WTC11 (cell line): ENCODE measurements at regions not wholly inside any gene's neighbourhood (a gene's known extent, or its start where the extent isn't known, plus 50 kb on each side); places are given as distances from the start of the nearest gene placed in this dataset.
A peak's percentile ranks its signal among the peaks of the same experiment; 100 is the strongest.

Experiments
- ATAC-seq: fragments of 200-7000 bp; cut with Tn5 transposase; 2 replicates; pipeline ENCODE4 v1.10.0; 2021; ENCODE audit warnings: mild to moderate bottlenecking, moderate library complexity
- CTCF ChIA-PET: fragments of 300-600 bp; sonication (Branson Sonifier 250); formaldehyde crosslinking; loops from one replicate; lab custom pipeline; 2021; ENCODE audit warnings: antibody characterized with exemption; lab: Charles Lee
- POLR2A ChIA-PET: fragments of 350-600 bp; sonication (Branson Sonifier 250); formaldehyde crosslinking; loops from one replicate; lab custom pipeline; 2021; ENCODE audit warnings: antibody characterized with exemption; lab: Charles Lee
- DNase-seq: peaks from one replicate; pipeline ENCODE4 v3.0.0; 2021; ENCODE audit warnings: low spot score
- H3K27ac Mint-ChIP-seq: 2 replicates; pipeline ENCODE4 v1.8.0; 2021; ENCODE audit warnings: mixed read lengths
- H3K27me3 Mint-ChIP-seq: 2 replicates; pipeline ENCODE4 v1.8.0; 2021; ENCODE audit warnings: low read depth, mild to moderate bottlenecking, moderate library complexity, mixed read lengths
- H3K36me3 Mint-ChIP-seq: 2 replicates; pipeline ENCODE4 v1.8.0; 2021; ENCODE audit warnings: mixed read lengths
- H3K4me1 Mint-ChIP-seq: 2 replicates; pipeline ENCODE4 v1.8.0; 2022; ENCODE audit warnings: mixed read lengths
- H3K4me3 Mint-ChIP-seq: 2 replicates; pipeline ENCODE4 v1.8.0; 2021; ENCODE audit warnings: mild to moderate bottlenecking, moderate library complexity, mixed read lengths
- H3K9me3 Mint-ChIP-seq: 2 replicates; pipeline ENCODE4 v1.8.0; 2021; ENCODE audit warnings: mixed read lengths
- ATF2 ChIP-seq: sonication (generic); formaldehyde crosslinking; IDR thresholded peaks from 2 replicates; pipeline ENCODE4 v1.8.1; 2022; ENCODE audit warnings: low read depth, missing genetic modification reagents, borderline replicate concordance
- CBFB ChIP-seq: sonication (generic); formaldehyde crosslinking; IDR thresholded peaks from 2 replicates; pipeline ENCODE4 v1.8.1; 2022; ENCODE audit warnings: mild to moderate bottlenecking, low read depth, missing genetic modification reagents
- ESRRA ChIP-seq: sonication (generic); formaldehyde crosslinking; IDR thresholded peaks from 2 replicates; pipeline ENCODE4 v1.8.1; 2022; ENCODE audit warnings: mild to moderate bottlenecking, missing genetic modification reagents, borderline replicate concordance
- MLX ChIP-seq: sonication (generic); formaldehyde crosslinking; IDR thresholded peaks from 2 replicates; pipeline ENCODE4 v1.8.1; 2023; ENCODE audit warnings: mild to moderate bottlenecking, missing genetic modification reagents, moderate library complexity
- MXD4 ChIP-seq: fragments of 250-450 bp; sonication (Bioruptor Pico); IDR thresholded peaks from 2 replicates; pipeline ENCODE4 v1.8.0; 2021; ENCODE audit warnings: mild to moderate bottlenecking, moderate library complexity, borderline replicate concordance
- NR3C1 ChIP-seq: sonication (generic); formaldehyde crosslinking; conservative IDR thresholded peaks from 2 replicates; pipeline ENCODE4 v1.8.1; 2023; ENCODE audit warnings: low read depth, mild to moderate bottlenecking, missing genetic modification reagents
- OVOL2 ChIP-seq: fragments of 250-450 bp; sonication (Bioruptor Pico); IDR thresholded peaks from 2 replicates; pipeline ENCODE4 v1.9.0; 2021; ENCODE audit warnings: mild to moderate bottlenecking, borderline replicate concordance
- RORB ChIP-seq: fragments of 250-450 bp; sonication (Bioruptor Pico); IDR thresholded peaks from 2 replicates; pipeline ENCODE4 v1.9.0; 2021; ENCODE audit warnings: mild to moderate bottlenecking
- SOX15 ChIP-seq: fragments of 250-450 bp; sonication (Bioruptor Pico); IDR thresholded peaks from 2 replicates; pipeline ENCODE4 v1.9.0; 2021; ENCODE audit warnings: mild to moderate bottlenecking
- SP1 ChIP-seq: sonication (generic); formaldehyde crosslinking; conservative IDR thresholded peaks from 2 replicates; pipeline ENCODE4 v1.8.1; 2022; ENCODE audit warnings: missing genetic modification reagents
- ZBTB21 ChIP-seq: sonication (generic); formaldehyde crosslinking; IDR thresholded peaks from 2 replicates; pipeline ENCODE4 v1.8.1; 2023; ENCODE audit warnings: mild to moderate bottlenecking, missing genetic modification reagents, borderline replicate concordance
- ZNF219 ChIP-seq: sonication (generic); formaldehyde crosslinking; IDR thresholded peaks from 2 replicates; pipeline ENCODE4 v1.8.0; 2023; ENCODE audit warnings: missing genetic modification reagents, mild to moderate bottlenecking, borderline replicate concordance
- ZNF263 ChIP-seq: sonication (generic); formaldehyde crosslinking; IDR thresholded peaks from 2 replicates; pipeline ENCODE4 v1.8.1; 2022; ENCODE audit warnings: low read depth, mild to moderate bottlenecking, moderate library complexity, missing genetic modification reagents
- ZNF317 ChIP-seq: sonication (generic); formaldehyde crosslinking; IDR thresholded peaks from 2 replicates; pipeline ENCODE4 v1.8.1; 2023; ENCODE audit warnings: low read depth, mild to moderate bottlenecking, moderate library complexity, missing genetic modification reagents, borderline replicate concordance
- ZNF396 ChIP-seq: fragments of 250-450 bp; sonication (Bioruptor Pico); IDR thresholded peaks from 2 replicates; pipeline ENCODE4 v1.8.0; 2021; ENCODE audit warnings: mild to moderate bottlenecking, moderate library complexity, borderline replicate concordance
- ZNF423 ChIP-seq: fragments of 250-450 bp; sonication (Bioruptor Pico); IDR thresholded peaks from 2 replicates; pipeline ENCODE4 v2.1.2; 2022; ENCODE audit warnings: mild to moderate bottlenecking, moderate library complexity
- TF ChIP-seq, protein P1 (sequence below): sonication (generic); formaldehyde crosslinking; IDR thresholded peaks from 2 replicates; pipeline ENCODE4 v1.8.0; 2023; ENCODE audit warnings: missing genetic modification reagents
- TF ChIP-seq, protein P2 (sequence below): sonication (generic); formaldehyde crosslinking; IDR thresholded peaks from 2 replicates; pipeline ENCODE4 v1.8.0; 2022; ENCODE audit warnings: missing genetic modification reagents
- TF ChIP-seq, protein P3 (sequence below): fragments of 200-600 bp; IDR thresholded peaks from 2 replicates; pipeline ENCODE4 v1.8.0; 2022; ENCODE audit warnings: antibody characterized with exemption
- TF ChIP-seq, protein P4 (sequence below): sonication (generic); formaldehyde crosslinking; IDR thresholded peaks from 2 replicates; pipeline ENCODE4 v1.8.1; 2023; ENCODE audit warnings: mild to moderate bottlenecking, missing genetic modification reagents
- TF ChIP-seq, protein P5 (sequence below): fragments of 250-450 bp; sonication (Bioruptor Pico); IDR thresholded peaks from 2 replicates; pipeline ENCODE4 v1.9.0; 2021; ENCODE audit warnings: moderate library complexity, mild to moderate bottlenecking, inconsistent platforms, borderline replicate concordance
- TF ChIP-seq, protein P6 (sequence below): fragments of 250-450 bp; sonication (Bioruptor Pico); IDR thresholded peaks from 2 replicates; pipeline ENCODE4 v1.8.0; 2021; ENCODE audit warnings: mild to moderate bottlenecking
- TF ChIP-seq, protein P7 (sequence below): sonication (generic); formaldehyde crosslinking; IDR thresholded peaks from 2 replicates; pipeline ENCODE4 v1.8.0; 2022; ENCODE audit warnings: mild to moderate bottlenecking, missing genetic modification reagents

DNA sequence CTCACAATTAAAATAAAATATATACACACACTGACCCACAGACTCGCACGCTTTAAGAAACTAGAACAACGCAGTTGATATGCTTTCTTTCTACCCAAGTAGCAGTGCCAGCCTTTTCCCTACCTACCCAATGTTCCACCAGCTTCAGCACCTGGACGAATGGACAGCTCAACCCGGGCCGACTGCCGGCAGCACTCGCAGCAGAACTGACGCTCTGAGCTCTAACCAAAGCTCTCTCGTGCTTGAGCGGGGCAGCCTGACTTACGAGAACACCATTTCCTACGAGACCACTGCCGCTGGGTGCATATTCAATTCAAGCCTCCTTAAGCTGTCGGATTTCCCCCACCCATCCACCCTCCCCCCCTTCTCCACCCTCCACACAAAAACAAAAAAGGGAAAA is 127.4 kb upstream of the DPYD start:
- H3K4me3 Mint-ChIP-seq = peak overlapping the region; percentile 68
- POLR2A ChIA-PET = no interaction called here
- H3K9me3 Mint-ChIP-seq = no peaks in the 10 kb centered on the region
- CTCF ChIA-PET = interaction anchor here (1.0 to 2.2 kb wide), 2 partner anchors 420 to 909 kb away, joined by 3 to 6 read pairs; no protein-coding TSS in a partner anchor
- H3K27ac Mint-ChIP-seq = no peak overlapping the region
- peaks cover 42% of the 10 kb centered on the region for H3K4me1 Mint-ChIP-seq
- peaks cover 100% of the 10 kb centered on the region for H3K27me3 Mint-ChIP-seq
- DNase-seq = peak; percentile 89
- H3K36me3 Mint-ChIP-seq = no peaks in the 10 kb centered on the region
- ATAC-seq = peak; percentile 55
- TF ChIP-seq CBFB (CRISPR knock-in tag) (peak; percentile 56; the same call in 1 of the 2 replicates), MXD4 (CRISPR knock-in tag) (no peak), OVOL2 (CRISPR knock-in tag) (no peak), SP1 (CRISPR knock-in tag) (peak; percentile 64), NR3C1 (CRISPR knock-in tag) (0 out of 2 replicates have a peak, but pooled peaks have one; percentile 60), ZNF263 (CRISPR knock-in tag) (no peak), ZBTB21 (CRISPR knock-in tag) (peak; percentile 80; the same call in 1 of the 2 replicates), SOX15 (CRISPR knock-in tag) (no peak), ZNF219 (peak; percentile 83; the same call in 1 of the 2 replicates), ESRRA (CRISPR knock-in tag) (no peak), RORB (no peak), ATF2 (no peak; the same call in 1 of the 2 replicates), ZNF317 (CRISPR knock-in tag) (peak; percentile 59; the same call in 1 of the 2 replicates), ZNF423 (CRISPR knock-in tag) (no peak), ZNF396 (no peak), MLX (no peak)
- TF ChIP-seq, protein P1, sequence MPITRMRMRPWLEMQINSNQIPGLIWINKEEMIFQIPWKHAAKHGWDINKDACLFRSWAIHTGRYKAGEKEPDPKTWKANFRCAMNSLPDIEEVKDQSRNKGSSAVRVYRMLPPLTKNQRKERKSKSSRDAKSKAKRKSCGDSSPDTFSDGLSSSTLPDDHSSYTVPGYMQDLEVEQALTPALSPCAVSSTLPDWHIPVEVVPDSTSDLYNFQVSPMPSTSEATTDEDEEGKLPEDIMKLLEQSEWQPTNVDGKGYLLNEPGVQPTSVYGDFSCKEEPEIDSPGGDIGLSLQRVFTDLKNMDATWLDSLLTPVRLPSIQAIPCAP (CRISPR knock-in tag) = no peak
- TF ChIP-seq, protein P2, sequence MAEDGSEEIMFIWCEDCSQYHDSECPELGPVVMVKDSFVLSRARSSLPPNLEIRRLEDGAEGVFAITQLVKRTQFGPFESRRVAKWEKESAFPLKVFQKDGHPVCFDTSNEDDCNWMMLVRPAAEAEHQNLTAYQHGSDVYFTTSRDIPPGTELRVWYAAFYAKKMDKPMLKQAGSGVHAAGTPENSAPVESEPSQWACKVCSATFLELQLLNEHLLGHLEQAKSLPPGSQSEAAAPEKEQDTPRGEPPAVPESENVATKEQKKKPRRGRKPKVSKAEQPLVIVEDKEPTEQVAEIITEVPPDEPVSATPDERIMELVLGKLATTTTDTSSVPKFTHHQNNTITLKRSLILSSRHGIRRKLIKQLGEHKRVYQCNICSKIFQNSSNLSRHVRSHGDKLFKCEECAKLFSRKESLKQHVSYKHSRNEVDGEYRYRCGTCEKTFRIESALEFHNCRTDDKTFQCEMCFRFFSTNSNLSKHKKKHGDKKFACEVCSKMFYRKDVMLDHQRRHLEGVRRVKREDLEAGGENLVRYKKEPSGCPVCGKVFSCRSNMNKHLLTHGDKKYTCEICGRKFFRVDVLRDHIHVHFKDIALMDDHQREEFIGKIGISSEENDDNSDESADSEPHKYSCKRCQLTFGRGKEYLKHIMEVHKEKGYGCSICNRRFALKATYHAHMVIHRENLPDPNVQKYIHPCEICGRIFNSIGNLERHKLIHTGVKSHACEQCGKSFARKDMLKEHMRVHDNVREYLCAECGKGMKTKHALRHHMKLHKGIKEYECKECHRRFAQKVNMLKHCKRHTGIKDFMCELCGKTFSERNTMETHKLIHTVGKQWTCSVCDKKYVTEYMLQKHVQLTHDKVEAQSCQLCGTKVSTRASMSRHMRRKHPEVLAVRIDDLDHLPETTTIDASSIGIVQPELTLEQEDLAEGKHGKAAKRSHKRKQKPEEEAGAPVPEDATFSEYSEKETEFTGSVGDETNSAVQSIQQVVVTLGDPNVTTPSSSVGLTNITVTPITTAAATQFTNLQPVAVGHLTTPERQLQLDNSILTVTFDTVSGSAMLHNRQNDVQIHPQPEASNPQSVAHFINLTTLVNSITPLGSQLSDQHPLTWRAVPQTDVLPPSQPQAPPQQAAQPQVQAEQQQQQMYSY (CRISPR knock-in tag) = no peak
- TF ChIP-seq, protein P3, sequence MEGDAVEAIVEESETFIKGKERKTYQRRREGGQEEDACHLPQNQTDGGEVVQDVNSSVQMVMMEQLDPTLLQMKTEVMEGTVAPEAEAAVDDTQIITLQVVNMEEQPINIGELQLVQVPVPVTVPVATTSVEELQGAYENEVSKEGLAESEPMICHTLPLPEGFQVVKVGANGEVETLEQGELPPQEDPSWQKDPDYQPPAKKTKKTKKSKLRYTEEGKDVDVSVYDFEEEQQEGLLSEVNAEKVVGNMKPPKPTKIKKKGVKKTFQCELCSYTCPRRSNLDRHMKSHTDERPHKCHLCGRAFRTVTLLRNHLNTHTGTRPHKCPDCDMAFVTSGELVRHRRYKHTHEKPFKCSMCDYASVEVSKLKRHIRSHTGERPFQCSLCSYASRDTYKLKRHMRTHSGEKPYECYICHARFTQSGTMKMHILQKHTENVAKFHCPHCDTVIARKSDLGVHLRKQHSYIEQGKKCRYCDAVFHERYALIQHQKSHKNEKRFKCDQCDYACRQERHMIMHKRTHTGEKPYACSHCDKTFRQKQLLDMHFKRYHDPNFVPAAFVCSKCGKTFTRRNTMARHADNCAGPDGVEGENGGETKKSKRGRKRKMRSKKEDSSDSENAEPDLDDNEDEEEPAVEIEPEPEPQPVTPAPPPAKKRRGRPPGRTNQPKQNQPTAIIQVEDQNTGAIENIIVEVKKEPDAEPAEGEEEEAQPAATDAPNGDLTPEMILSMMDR = no peak
- TF ChIP-seq, protein P4, sequence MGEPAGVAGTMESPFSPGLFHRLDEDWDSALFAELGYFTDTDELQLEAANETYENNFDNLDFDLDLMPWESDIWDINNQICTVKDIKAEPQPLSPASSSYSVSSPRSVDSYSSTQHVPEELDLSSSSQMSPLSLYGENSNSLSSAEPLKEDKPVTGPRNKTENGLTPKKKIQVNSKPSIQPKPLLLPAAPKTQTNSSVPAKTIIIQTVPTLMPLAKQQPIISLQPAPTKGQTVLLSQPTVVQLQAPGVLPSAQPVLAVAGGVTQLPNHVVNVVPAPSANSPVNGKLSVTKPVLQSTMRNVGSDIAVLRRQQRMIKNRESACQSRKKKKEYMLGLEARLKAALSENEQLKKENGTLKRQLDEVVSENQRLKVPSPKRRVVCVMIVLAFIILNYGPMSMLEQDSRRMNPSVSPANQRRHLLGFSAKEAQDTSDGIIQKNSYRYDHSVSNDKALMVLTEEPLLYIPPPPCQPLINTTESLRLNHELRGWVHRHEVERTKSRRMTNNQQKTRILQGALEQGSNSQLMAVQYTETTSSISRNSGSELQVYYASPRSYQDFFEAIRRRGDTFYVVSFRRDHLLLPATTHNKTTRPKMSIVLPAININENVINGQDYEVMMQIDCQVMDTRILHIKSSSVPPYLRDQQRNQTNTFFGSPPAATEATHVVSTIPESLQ = no peak
- TF ChIP-seq, protein P5, sequence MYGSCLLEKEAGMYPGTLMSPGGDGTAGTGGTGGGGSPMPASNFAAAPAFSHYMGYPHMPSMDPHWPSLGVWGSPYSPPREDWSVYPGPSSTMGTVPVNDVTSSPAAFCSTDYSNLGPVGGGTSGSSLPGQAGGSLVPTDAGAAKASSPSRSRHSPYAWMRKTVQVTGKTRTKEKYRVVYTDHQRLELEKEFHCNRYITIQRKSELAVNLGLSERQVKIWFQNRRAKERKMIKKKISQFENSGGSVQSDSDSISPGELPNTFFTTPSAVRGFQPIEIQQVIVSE (CRISPR knock-in tag) = no peak
- TF ChIP-seq, protein P6, sequence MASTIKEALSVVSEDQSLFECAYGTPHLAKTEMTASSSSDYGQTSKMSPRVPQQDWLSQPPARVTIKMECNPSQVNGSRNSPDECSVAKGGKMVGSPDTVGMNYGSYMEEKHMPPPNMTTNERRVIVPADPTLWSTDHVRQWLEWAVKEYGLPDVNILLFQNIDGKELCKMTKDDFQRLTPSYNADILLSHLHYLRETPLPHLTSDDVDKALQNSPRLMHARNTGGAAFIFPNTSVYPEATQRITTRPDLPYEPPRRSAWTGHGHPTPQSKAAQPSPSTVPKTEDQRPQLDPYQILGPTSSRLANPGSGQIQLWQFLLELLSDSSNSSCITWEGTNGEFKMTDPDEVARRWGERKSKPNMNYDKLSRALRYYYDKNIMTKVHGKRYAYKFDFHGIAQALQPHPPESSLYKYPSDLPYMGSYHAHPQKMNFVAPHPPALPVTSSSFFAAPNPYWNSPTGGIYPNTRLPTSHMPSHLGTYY (CRISPR knock-in tag) = no peak
- TF ChIP-seq, protein P7, sequence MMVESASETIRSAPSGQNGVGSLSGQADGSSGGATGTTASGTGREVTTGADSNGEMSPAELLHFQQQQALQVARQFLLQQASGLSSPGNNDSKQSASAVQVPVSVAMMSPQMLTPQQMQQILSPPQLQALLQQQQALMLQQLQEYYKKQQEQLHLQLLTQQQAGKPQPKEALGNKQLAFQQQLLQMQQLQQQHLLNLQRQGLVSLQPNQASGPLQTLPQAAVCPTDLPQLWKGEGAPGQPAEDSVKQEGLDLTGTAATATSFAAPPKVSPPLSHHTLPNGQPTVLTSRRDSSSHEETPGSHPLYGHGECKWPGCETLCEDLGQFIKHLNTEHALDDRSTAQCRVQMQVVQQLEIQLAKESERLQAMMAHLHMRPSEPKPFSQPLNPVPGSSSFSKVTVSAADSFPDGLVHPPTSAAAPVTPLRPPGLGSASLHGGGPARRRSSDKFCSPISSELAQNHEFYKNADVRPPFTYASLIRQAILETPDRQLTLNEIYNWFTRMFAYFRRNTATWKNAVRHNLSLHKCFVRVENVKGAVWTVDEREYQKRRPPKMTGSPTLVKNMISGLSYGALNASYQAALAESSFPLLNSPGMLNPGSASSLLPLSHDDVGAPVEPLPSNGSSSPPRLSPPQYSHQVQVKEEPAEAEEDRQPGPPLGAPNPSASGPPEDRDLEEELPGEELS = peak; percentile 82
